ENCODE measurements at regions not wholly inside any gene's neighbourhood (a gene's known extent, or its start where the extent isn't known, plus 50 kb on each side); places are given as distances from the start of the nearest gene placed in this dataset.
A peak's percentile ranks its signal among the peaks of the same experiment; 100 is the strongest.

DNA sequence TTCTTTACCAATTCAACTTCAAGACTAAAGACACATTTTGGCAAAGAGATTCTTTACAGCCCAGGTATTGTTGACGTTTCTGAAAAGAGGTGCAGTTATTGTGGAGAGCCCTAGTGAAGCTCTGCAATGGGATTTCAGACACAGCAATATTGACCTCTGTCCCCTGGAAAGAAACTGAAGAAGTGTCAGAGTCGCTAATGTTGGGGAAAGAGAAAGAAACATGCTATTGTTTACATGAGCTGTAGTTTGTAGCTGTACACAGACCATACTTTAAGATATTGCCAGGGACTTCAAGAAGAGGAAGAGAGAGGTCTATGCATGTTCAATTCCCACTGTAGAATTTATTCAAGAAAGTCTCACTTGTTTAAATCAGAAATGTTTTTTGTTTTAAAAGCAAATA is 497.3 kb upstream of the BOD1L1 start:
- Histone ChIP-seq H3K9me3 (replicated peaks in 1 of 3) (no peaks in the 10 kb centered on the region), H3K27ac (no peak overlapping the region), H3K36me3 (replicated peaks in 1 of 2) (no peaks in the 10 kb centered on the region), H3K4me1 (replicated peaks in 1 of 2) (peaks cover 0 to 5% of the 10 kb centered on the region in 2 donors), H3K4me3 (no peak overlapping the region), H3K27me3 (no peaks in the 10 kb centered on the region)
- 62 to 84% (median 70%) methylated on average over 2 of the region's 2 CpGs for WGBS, 4 donors
- no peak for DNase-seq
- TF ChIP-seq, protein P1, sequence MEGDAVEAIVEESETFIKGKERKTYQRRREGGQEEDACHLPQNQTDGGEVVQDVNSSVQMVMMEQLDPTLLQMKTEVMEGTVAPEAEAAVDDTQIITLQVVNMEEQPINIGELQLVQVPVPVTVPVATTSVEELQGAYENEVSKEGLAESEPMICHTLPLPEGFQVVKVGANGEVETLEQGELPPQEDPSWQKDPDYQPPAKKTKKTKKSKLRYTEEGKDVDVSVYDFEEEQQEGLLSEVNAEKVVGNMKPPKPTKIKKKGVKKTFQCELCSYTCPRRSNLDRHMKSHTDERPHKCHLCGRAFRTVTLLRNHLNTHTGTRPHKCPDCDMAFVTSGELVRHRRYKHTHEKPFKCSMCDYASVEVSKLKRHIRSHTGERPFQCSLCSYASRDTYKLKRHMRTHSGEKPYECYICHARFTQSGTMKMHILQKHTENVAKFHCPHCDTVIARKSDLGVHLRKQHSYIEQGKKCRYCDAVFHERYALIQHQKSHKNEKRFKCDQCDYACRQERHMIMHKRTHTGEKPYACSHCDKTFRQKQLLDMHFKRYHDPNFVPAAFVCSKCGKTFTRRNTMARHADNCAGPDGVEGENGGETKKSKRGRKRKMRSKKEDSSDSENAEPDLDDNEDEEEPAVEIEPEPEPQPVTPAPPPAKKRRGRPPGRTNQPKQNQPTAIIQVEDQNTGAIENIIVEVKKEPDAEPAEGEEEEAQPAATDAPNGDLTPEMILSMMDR (IDR thresholded peaks at IDR 0.05) = no peak
- TF ChIP-seq POLR2A (IDR thresholded peaks at IDR 0.05) = no peak
- intact Hi-C loops (cut with DNase I) = no loop called here

DNA sequence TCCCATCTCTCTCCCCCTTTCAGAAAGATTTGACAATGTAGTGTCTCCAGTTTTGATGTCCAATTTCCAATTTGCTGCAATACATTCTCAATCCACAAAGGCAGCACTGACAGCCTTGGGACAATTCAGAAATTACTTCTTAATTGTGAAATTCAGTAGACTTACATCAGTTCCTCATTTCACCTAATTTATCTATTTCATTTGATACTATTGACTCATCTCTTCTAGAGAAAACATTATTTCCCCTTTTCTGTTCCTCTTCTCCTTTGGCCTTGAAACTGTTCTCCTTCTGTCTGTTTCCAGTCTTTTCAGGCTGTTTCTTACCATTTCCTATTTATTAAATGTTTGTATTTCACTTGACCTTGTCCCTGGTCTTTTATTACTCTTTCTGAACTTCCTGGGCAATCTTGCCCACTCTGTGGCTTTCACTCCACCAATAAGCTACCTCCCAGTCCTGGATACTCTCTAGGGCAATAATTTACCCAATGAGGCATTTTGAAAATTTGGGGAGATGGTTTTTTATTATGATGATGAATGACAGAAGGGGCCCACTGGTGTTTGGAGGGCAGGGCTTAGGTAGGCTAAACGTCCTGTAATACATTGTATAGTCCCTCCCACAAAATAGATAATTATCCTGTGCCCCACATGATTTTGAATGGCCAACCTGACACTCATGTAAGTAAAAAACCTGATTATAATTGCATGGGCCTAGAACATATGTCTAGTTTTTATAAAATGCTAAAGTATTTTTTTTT is 498.0 kb upstream of the BOD1L1 start:
- 33 to 64% (median 43%) methylated on average over 1 of the region's 1 CpG for WGBS, 4 donors
- no peak overlapping the region for H3K27ac ChIP-seq
- H3K4me1 ChIP-seq (replicated peaks in 1 of 2) = peaks cover 0 to 5% of the 10 kb centered on the region in 2 donors
- no peaks in the 10 kb centered on the region for H3K36me3 ChIP-seq (replicated peaks in 1 of 2)
- peak in 1 of 7 donors; percentile 3 for DNase-seq
- H3K27me3 ChIP-seq = no peaks in the 10 kb centered on the region
- TF ChIP-seq, protein P1 (IDR thresholded peaks at IDR 0.05) = peak in 3 of 6 experiments; percentile 18 to 40 (median 32)
- no peak for TF ChIP-seq POLR2A (IDR thresholded peaks at IDR 0.05)
- no peak overlapping the region for H3K4me3 ChIP-seq
- intact Hi-C loops (cut with DNase I) = no loop called here
- H3K9me3 ChIP-seq (replicated peaks in 1 of 3) = no peaks in the 10 kb centered on the region

GRCh38 chr4:14130551-14130950 is 503.0 kb upstream of the BOD1L1 start:
- Histone ChIP-seq H3K4me3 (no peak overlapping the region), H3K27ac (no peak overlapping the region), H3K4me1 (replicated peaks in 1 of 2) (peaks cover 0 to 2% of the 10 kb centered on the region in 2 donors), H3K9me3 (replicated peaks in 1 of 3) (no peaks in the 10 kb centered on the region), H3K27me3 (no peaks in the 10 kb centered on the region), H3K36me3 (replicated peaks in 1 of 2) (no peaks in the 10 kb centered on the region)
- WGBS, 4 donors = 57 to 78% (median 65%) methylated on average over 2 of the region's 2 CpGs
- TF ChIP-seq, protein P1 (IDR thresholded peaks at IDR 0.05) = no peak
- TF ChIP-seq POLR2A (IDR thresholded peaks at IDR 0.05) = no peak
- intact Hi-C loops (cut with DNase I) = no loop called here
- no peak for DNase-seq

DNA sequence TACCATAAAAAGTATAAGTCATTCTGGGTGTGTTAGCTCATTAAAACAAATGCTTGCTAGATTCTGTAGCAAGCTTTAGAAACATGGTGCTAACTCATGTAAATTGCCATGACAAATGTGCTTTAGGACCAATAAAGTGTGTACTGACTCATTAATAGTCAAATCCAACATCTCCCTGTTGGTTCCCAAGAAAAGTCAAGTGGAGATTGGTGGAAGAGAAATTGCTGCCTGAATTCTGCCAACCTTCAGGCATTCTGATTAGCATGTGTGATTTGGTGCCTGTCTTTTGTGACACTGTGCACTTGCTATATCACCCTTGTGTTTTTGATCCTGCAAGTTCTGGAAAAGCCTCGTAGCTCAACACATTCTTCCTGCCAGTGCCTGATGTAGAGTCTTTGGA is 503.8 kb upstream of the BOD1L1 start:
- TF ChIP-seq POLR2A (IDR thresholded peaks at IDR 0.05) = no peak
- TF ChIP-seq, protein P1 (IDR thresholded peaks at IDR 0.05) = no peak
- Histone ChIP-seq H3K27me3 (no peaks in the 10 kb centered on the region), H3K9me3 (replicated peaks in 1 of 3) (no peaks in the 10 kb centered on the region), H3K36me3 (replicated peaks in 1 of 2) (no peaks in the 10 kb centered on the region), H3K27ac (no peak overlapping the region), H3K4me3 (no peak overlapping the region), H3K4me1 (replicated peaks in 1 of 2) (no peaks in the 10 kb centered on the region)
- no peak for DNase-seq
- intact Hi-C loops (cut with DNase I) = no loop called here
- WGBS, 4 donors = 72 to 82% (median 78%) methylated on average over 1 of the region's 1 CpG

Data from adrenal gland (tissue), 9 donors.